Spleen (tissue), 11 donors: ENCODE measurements at regions not wholly inside any gene's neighbourhood (a gene's known extent, or its start where the extent isn't known, plus 50 kb on each side); places are given as distances from the start of the nearest gene placed in this dataset.
A peak's percentile ranks its signal among the peaks of the same experiment; 100 is the strongest.

ENCODE experiments used
- DNase-seq: peaks from one replicate; pipeline ENCODE4 v3.0.0-alpha.2; 2020
- H3K27ac ChIP-seq, 8 donors: fragments of 200-600 bp; sonication (generic) in 7 of 8; 1 replicate in 4 of 8; 2 replicates in 4 of 8; pipeline versions ENCODE4 v1.5.0 to v1.8.0; 2016 to 2021; ENCODE audit warnings: inconsistent platforms in 4 of 8, mild to moderate bottlenecking in 4 of 8, moderate library complexity in 1 of 8
- H3K27me3 ChIP-seq, 7 donors: fragments of 200-600 bp; sonication (generic) in 6 of 7; replicated peaks in 1 of 7; 1 replicate in 4 of 7; 2 replicates in 3 of 7; pipeline versions ENCODE4 v1.5.0 to v1.8.0; 2016 to 2021; ENCODE audit warnings: inconsistent platforms in 3 of 7, mild to moderate bottlenecking in 1 of 7
- H3K36me3 ChIP-seq, 6 donors: fragments of 200-600 bp; sonication (generic) in 5 of 6; 1 replicate in 4 of 6; 2 replicates in 2 of 6; pipeline versions ENCODE4 v1.5.0 to v1.8.0; 2016 to 2021; ENCODE audit warnings: inconsistent platforms in 2 of 6
- H3K4me1 ChIP-seq, 6 donors: fragments of 200-600 bp; sonication (generic) in 5 of 6; 1 replicate in 3 of 6; 2 replicates in 3 of 6; pipeline versions ENCODE4 v1.5.0 to v1.8.0; 2016 to 2021; ENCODE audit warnings: inconsistent platforms in 3 of 6
- H3K4me3 ChIP-seq, 8 donors: fragments of 200-600 bp; sonication (generic) in 7 of 8; 1 replicate in 4 of 8; 2 replicates in 4 of 8; pipeline versions ENCODE4 v1.5.0 to v1.8.0; 2016 to 2021; ENCODE audit warnings: inconsistent platforms in 4 of 8, mild to moderate bottlenecking in 4 of 8, moderate library complexity in 2 of 8
- H3K9me3 ChIP-seq, 8 donors: fragments of 200-600 bp; sonication (generic) in 7 of 8; 1 replicate in 4 of 8; 2 replicates in 4 of 8; pipeline versions ENCODE4 v1.5.0 to v1.8.0; 2016 to 2021; ENCODE audit warnings: inconsistent platforms in 4 of 8
- POLR2A ChIP-seq, 3 donors: fragments of 450-650 bp; IDR thresholded peaks; one replicate each; pipeline ENCODE4 v1.5.1; 2017; ENCODE audit warnings: antibody characterized with exemption in 3 of 3, mild to moderate bottlenecking in 1 of 3
- POLR2AphosphoS5 ChIP-seq, 3 donors: sonication (generic); formaldehyde crosslinking; IDR thresholded peaks; one replicate each; pipeline ENCODE4 v1.5.1; 2017; ENCODE audit warnings: antibody characterized with exemption in 3 of 3
- WGBS, 5 donors: extraction: QIAGEN DNeasy Blood & Tissue Kit in 3 of 5; methylation state at CpG; one replicate each; pipeline versions ENCODE4 v1.1.5 to v1.1.7; 2013 to 2018; 5-methylcytosine and 5-hydroxymethylcytosine counted together
- intact Hi-C: fragments of 100-400 bp; cut with DNase I; formaldehyde crosslinking; loops from one replicate; pipeline ENCODE4 v1.15.0; 2023; ENCODE audit warnings: low total_unique reads
- TF ChIP-seq, protein P1 (sequence below), 11 experiments: fragments of 200-600 bp in 7 of 11; fragments of 450-650 bp in 4 of 11; sonication (generic) in 4 of 11; IDR thresholded peaks in 8 of 11; conservative IDR thresholded peaks in 3 of 11; 1 replicate in 7 of 11; 2 replicates in 4 of 11; pipeline versions ENCODE4 v1.4.0 to v1.8.0; 2016 to 2021; ENCODE audit warnings: antibody characterized with exemption in 11 of 11, inconsistent platforms in 4 of 11, mild to moderate bottlenecking in 1 of 11
- donor health status: healthy with polysubstance abuse.
- donor health status: DM: no; HTN: no; CAD: no; lungs with moderate emphysema.
- donor health status: DM: no; HTN: no; CAD: no.
- donor health status: Bipolar disorder and iron deficiency.
- donor health status: healthy.
- donor health status: DM: no; HTN: no; CAD: no.
- donor health status: DM: yes; HTN: yes; CAD: no.

DNA sequence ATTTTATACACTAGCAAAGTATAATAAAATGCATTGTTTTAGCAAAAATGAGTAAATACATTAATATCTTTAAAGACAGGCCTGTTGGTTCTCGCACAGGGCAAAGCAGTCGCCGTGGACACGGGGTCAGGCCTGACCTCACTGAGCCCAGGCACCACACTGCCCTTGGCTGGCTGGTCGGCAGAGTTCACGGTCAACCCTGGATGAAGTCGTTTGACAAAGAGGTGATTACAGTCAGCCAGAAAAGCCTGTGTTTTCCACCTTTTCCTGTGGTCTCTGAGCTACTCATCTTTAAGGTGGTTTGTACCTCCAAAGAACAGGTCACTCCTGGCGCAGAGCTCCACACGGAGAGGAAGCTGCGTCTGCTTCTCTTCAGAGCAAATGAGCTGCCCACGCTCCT lies 191.5 kb downstream of the DLL1 start:
- TF ChIP-seq POLR2A (IDR thresholded peaks at IDR 0.05) (no peak), POLR2AphosphoS5 (IDR thresholded peaks at IDR 0.05) (no peak)
- TF ChIP-seq, protein P1, sequence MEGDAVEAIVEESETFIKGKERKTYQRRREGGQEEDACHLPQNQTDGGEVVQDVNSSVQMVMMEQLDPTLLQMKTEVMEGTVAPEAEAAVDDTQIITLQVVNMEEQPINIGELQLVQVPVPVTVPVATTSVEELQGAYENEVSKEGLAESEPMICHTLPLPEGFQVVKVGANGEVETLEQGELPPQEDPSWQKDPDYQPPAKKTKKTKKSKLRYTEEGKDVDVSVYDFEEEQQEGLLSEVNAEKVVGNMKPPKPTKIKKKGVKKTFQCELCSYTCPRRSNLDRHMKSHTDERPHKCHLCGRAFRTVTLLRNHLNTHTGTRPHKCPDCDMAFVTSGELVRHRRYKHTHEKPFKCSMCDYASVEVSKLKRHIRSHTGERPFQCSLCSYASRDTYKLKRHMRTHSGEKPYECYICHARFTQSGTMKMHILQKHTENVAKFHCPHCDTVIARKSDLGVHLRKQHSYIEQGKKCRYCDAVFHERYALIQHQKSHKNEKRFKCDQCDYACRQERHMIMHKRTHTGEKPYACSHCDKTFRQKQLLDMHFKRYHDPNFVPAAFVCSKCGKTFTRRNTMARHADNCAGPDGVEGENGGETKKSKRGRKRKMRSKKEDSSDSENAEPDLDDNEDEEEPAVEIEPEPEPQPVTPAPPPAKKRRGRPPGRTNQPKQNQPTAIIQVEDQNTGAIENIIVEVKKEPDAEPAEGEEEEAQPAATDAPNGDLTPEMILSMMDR (IDR thresholded peaks at IDR 0.05 in 8 of 11, conservative IDR thresholded peaks at IDR 0.05 in 3 of 11): no peak
- H3K36me3 ChIP-seq: no peaks in the 10 kb centered on the region
- H3K9me3 ChIP-seq: peaks cover 0 to 17% (median 7%) of the 10 kb centered on the region in 8 donors
- intact Hi-C loops: no loop called here
- no peak overlapping the region for H3K4me3 ChIP-seq
- H3K27me3 ChIP-seq: peaks cover 0 to 38% (median 8%) of the 10 kb centered on the region in 7 donors
- peaks cover 0 to 4% (median 0%) of the 10 kb centered on the region in 6 donors for H3K4me1 ChIP-seq
- WGBS, 5 donors: 83 to 93% (median 88%) methylated on average over 11 of the region's 11 CpGs
- H3K27ac ChIP-seq: no peak overlapping the region
- DNase-seq: peak; percentile 65

DNA sequence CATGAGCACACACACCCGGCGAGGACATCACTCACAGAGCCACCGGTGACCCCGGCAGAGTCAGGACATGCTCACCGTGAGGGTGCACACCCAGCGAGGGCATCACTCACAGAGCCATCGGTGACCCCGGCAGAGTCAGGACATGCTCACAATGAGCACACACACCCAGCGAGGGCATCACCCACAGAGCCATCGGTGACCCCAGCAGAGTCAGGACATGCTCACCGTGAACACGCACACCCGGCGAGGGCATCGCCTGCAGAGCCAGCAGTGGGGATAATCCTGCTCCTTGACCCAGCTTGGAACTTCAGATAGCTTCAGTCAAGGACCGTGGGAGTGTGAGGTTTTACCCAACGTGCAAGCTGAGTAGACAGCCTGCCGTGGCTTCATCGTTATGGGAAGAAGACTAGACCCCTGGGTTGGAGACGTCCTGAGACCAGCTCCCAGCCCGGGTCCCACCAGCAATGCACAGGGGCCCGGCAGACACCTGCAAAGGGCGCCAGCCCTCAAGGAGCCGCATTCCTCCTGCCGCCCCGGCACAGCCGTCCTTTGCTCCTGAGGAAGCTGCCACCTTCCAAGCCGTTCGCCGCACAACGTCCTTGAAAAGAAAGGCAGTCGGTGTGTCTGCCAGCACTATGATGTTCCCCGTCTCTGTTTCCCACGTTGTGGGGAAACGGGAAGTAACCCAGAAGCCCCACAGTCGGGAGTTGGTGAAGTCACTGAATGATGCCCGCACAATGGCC lies 192.3 kb downstream of the DLL1 start:
- peaks cover 0 to 4% (median 0%) of the 10 kb centered on the region in 6 donors for H3K4me1 ChIP-seq
- 85 to 90% (median 90%) methylated on average over 23 to 37 of the region's 37 CpGs for WGBS, 5 donors
- no peaks in the 10 kb centered on the region for H3K36me3 ChIP-seq
- intact Hi-C loops: no loop called here
- peaks cover 0 to 17% (median 7%) of the 10 kb centered on the region in 8 donors for H3K9me3 ChIP-seq
- H3K27ac ChIP-seq: no peak overlapping the region
- DNase-seq: peak; percentile 72
- peaks cover 0 to 43% (median 8%) of the 10 kb centered on the region in 7 donors for H3K27me3 ChIP-seq
- no peak overlapping the region for H3K4me3 ChIP-seq
- TF ChIP-seq POLR2AphosphoS5 (IDR thresholded peaks at IDR 0.05) (no peak), POLR2A (IDR thresholded peaks at IDR 0.05) (no peak)
- TF ChIP-seq, protein P1 (IDR thresholded peaks at IDR 0.05 in 8 of 11, conservative IDR thresholded peaks at IDR 0.05 in 3 of 11): no peak

DNA sequence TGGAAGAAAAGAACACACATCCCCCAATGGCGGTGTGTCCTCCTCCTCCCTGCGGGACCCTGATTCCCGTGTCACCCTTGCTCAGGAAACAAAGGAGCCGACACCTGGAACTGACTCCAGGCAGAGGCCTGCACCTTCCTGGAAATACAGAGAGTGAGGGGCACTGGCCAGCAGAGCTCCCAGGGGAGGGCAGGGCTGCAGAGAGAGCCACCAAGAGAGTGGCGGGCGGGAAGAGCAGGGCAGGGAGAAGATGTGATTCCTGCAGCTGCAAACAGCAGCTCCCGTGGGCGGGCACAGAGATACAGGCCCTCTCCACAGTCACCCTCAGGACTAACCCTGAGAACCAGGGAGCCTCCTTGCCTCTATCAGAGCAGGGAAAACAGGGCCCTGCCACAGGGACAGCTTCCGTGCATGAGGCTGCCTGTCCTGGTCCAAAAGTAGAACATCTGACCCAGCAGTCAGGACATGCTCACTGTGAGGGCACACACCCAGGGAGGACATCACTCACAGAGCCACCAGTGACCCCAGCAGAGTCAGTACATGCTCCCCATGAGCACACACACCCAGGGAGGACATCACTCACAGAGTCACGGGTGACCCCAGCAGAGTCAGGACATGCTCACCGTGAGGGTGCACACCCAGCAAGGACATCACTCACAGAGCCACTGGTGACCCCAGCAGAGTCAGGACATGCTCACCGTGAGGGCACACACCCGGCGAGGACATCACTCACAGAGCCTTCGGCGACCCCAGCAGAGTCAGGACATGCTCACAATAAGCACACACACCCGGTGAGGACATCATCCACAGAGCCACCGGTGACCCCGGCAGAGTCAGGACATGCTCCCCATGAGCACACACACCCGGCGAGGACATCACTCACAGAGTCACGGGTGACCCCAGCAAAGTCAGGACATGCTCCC lies 193.1 kb downstream of the DLL1 start:
- DNase-seq: peak; percentile 58
- H3K4me3 ChIP-seq: no peak overlapping the region
- peaks cover 0 to 4% (median 0%) of the 10 kb centered on the region in 6 donors for H3K4me1 ChIP-seq
- no peak overlapping the region for H3K27ac ChIP-seq
- H3K36me3 ChIP-seq: no peaks in the 10 kb centered on the region
- peaks cover 0 to 17% (median 7%) of the 10 kb centered on the region in 8 donors for H3K9me3 ChIP-seq
- H3K27me3 ChIP-seq: peaks cover 0 to 43% (median 8%) of the 10 kb centered on the region in 7 donors
- intact Hi-C loops: no loop called here
- TF ChIP-seq, protein P1 (IDR thresholded peaks at IDR 0.05 in 8 of 11, conservative IDR thresholded peaks at IDR 0.05 in 3 of 11): no peak
- TF ChIP-seq POLR2A (IDR thresholded peaks at IDR 0.05) (no peak), POLR2AphosphoS5 (IDR thresholded peaks at IDR 0.05) (no peak)
- WGBS, 5 donors: 72 to 89% (median 83%) methylated on average over 8 to 22 of the region's 22 CpGs
